Skeletal muscle cell (primary cell): ENCODE measurements at regions not wholly inside any gene's neighbourhood (a gene's known extent, or its start where the extent isn't known, plus 50 kb on each side); places are given as distances from the start of the nearest gene placed in this dataset.

Source experiments
- DNase-seq: peaks from one replicate; pipeline ENCODE4 v3.0.0-alpha.2; 2010; ENCODE audit warnings: low read depth
- H3K4me3 ChIP-seq: 2 replicates; pipeline ENCODE4 v1.5.1; 2011; ENCODE audit warnings: low read depth, mild to moderate bottlenecking, control low read depth, low read length, moderate library complexity

- DNase-seq = no peak
- no peak overlapping the region for H3K4me3 ChIP-seq
Observed at GRCh38 chr10:93254180-93254853, 180.6 kb downstream of the CYP26A1 start.

- no peak overlapping the region for H3K4me3 ChIP-seq
- no peak for DNase-seq
Observed at GRCh38 chr10:93255546-93255945, 181.9 kb downstream of the CYP26A1 start.
